GM19023 (cell line): ENCODE measurements at regions not wholly inside any gene's neighbourhood (a gene's known extent, or its start where the extent isn't known, plus 50 kb on each side); places are given as distances from the start of the nearest gene placed in this dataset.
"Not testable (repeated sequence)": the region's sequence is repeated elsewhere in the genome, so short reads cannot be mapped to it uniquely, and the experiment has no call there.

Experiments used
- ATAC-seq: cut with Tn5 transposase; IDR thresholded peaks from one replicate; pipeline ENCODE4 v1.9.1; 2021; ENCODE audit warnings: mild to moderate bottlenecking, moderate library complexity; ENCODE audit not compliant: unreplicated experiment

GRCh38 chr4:124946696-124947095 is 234.2 kb upstream of the ANKRD50 start:
- no peak for ATAC-seq

GRCh38 chr4:124945422-124945821 is 232.9 kb upstream of the ANKRD50 start:
- no peak for ATAC-seq

DNA sequence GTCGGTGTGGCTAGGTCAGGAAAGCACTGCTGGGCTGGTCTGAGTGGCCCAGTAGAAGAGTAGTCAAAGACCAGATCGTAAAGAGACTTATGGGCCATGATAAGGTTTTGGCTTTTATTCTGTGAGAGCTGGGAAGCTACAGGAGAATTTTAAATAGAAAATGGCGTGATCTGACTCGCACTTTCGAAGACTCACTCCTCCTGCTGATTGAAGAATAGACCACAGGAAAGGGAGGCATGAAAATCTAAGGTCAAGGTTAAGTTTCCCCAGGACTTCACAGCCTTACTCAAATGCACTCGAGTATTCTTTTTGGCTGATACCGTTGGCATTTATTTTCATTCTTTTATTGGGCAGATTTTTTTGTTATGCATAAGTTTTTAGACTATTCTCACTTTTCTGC is 231.4 kb upstream of the ANKRD50 start:
- ATAC-seq, result no peak

GRCh38 chr4:124943145-124943889 is 230.8 kb upstream of the ANKRD50 start:
- no peak for ATAC-seq

DNA sequence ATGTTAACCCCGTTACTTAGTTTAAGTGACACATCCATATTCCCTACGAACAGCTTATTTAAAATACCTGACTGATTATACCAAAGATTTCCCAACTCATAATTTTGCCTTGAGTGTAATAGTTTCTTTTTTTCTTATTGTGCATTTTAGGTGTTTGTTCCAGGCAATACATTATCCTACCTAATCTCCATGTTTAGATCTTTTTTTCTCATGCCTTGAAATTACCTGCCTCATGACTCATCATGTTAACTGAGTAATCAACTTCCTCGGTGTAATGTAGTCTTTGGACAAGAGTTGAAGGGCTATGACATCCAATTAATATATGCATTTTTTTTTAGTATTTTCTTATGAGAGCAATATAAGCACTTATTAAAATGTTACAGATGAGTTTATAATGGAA is 228.7 kb upstream of the ANKRD50 start:
- no peak for ATAC-seq

DNA sequence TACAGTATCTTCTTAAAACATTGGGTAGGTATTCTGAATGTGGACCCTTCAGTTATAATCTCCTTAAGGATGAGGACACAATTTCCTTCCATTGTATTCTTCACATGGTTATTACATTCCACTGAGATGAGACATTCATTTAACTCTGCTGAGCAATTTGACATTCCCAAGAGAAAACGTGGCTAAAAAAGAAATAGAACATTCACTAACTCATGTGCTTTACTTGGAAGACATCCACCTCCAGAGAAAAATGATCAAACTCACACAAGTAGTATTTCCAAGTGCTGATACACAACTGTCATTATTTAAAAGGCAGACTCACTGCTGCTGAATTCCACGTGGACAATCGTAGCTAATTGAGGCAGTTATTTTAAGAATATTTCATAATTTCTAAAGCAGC is 227.9 kb upstream of the ANKRD50 start:
- no peak for ATAC-seq

- ATAC-seq, result no peak
Observed at GRCh38 chr4:124939908-124940307, 227.4 kb upstream of the ANKRD50 start.

DNA sequence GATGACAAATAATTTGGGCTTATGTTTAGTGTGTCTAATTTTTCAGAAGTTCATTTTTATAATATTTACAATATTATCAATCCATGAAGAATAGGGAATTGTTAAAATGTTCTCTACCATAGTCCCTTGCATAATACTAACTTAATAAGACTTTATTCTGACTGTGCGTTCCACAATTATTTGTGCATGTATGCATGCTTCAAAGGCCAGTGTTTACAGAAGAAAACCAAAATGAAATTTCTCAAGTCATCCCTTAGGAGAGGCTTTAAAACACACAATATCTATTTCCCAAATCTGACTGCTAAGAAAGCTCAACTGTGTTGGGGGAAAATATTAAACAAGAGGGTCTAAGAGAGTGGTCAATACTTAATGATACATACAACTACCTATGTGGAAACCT is 226.3 kb upstream of the ANKRD50 start:
- ATAC-seq, result no peak

DNA sequence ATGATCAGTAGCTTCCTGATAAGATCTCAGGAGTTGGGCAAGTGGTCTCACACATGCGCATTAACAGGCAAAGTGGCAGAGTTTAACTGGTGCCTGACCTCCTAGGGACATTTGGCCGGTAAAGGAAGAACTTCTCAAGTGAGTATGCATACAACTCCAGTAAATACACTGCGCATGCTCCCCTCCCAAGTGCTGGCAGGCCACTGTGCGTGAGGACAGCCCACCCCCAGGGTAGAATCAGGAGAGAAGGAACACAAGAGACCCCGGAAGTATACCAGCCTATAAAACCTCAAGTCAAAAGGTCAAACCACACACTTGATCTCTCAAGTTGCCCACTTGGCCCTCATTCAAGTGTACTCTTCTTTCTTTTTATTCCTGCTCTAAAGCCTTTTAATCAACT is 225.5 kb upstream of the ANKRD50 start:
- ATAC-seq, result no peak

- no peak for ATAC-seq
Observed at GRCh38 chr4:124936427-124936826, 223.9 kb upstream of the ANKRD50 start.

DNA sequence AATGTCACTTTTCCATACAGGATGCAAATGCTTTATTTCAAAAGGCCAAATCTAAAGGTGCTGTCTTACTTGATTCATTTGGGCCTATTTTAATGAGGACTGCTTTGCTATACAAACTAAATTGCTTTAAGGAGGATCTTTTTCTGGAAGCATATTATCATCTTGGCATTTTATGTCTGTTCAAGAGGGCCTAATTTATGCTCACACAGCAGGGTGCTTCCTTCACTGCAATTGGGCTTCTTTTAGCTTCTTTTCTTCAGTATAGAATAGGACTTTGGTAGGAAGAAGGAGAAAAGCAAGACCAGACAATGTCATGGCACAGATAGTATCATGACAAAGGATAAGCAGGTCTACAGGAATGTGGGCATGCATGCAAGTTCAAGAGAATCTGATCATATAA is 222.4 kb upstream of the ANKRD50 start:
- no peak for ATAC-seq

DNA sequence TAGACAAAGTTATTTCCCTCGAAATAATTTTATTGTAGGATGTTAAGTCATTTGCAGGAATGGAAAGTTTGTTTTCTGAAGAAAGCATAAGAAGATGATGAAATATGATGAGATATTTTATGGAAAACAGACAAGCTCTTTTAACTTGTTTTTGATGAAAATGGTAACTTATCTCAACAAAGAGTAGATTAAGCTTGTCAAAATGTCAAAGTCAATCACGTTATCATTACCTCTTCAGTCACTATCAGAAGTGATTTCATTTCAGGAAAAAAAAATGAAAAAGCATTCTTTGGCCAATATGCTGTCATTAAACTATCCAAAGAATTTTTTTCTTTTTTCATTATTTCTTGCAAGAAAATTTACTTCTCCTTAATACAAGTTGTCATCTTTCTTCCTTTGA is 221.0 kb upstream of the ANKRD50 start:
- no peak for ATAC-seq

DNA sequence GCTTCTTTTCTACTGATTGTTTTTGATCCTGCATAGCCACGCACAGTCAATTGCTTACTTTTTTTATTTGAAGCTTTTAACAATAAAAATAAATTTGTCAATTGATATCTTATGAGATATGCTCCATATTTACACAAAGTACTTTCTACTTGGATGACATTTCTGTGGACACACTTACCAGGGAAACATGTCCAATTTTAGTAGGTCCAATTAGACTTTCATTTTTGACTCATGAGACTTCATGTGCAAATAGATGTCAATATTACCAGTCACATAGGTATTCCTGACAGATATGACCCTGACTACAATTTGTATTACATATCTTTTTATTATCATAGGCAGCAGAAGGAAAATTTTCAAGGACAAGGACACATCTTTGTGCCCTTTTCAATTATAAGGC is 219.9 kb upstream of the ANKRD50 start:
- no peak for ATAC-seq

- no peak for ATAC-seq
Observed at GRCh38 chr4:124931050-124931449, 218.5 kb upstream of the ANKRD50 start.

- ATAC-seq, result not testable (repeated sequence)
Observed at GRCh38 chr4:124922748-124923147, 210.2 kb upstream of the ANKRD50 start.

DNA sequence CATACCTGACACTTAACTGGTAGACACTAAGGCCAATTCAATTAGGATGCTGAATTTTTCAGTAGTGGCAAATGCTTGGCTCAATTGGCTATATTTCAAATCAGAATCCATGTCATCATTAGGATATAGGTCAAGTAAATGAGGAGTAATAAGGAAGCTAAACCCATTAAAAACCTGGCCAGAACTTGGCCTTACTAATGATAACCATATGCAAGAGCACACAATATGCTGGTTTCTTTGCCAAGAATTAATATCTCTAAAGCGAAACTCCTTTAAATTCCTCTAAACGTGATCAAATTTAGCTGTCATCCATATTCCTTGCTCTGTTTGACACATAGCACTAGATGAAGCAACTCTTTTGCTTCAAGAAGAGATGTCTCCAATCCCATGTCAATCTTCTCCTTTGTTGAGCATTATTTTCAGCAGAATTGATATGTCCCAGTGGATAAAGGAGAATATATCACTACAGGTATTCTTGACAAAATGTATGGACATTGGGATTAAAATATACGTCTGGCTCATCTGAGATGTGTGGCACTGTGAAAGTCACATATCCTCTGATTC is 206.1 kb upstream of the ANKRD50 start:
- no peak for ATAC-seq

DNA sequence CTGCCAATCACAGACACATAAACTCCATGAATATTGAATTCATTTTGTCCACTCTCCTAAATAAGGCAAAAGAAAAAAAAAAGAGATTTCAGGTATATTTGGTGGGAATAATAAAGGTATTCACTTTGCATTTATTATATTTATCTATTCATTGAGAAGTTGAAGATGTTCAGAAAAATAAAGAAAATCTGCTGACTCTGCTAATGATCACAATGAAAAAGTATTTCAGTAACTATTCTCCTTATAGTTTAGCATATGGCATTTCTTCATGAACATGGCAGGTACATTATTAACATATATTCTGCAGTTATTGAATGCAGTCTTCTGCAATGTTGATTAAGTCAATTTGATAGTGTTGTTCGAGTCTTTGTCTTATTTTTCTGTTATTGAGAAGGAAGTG is 202.5 kb upstream of the ANKRD50 start:
- no peak for ATAC-seq

DNA sequence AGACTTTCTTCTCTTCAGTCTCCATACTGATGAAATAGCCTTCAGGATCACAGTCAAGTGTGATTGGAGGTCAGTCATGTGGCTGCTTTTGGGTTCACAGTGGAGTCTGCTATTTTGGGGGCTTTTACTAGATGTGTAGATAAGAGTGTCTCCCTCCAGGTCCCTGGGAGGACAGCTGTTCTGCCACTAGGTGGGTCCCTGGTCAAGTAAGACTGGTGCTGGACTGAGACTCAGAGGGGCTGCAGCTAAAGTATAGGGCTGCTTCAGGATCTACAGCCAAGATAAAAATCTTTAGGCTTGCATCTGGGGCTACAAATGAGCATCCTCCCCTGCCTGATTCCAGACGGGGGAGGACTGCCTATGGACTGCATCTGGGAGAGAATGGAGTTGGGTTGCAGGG is 200.7 kb upstream of the ANKRD50 start:
- ATAC-seq, result no peak

- ATAC-seq, result no peak
Observed at GRCh38 chr4:124910327-124910726, 197.8 kb upstream of the ANKRD50 start.

DNA sequence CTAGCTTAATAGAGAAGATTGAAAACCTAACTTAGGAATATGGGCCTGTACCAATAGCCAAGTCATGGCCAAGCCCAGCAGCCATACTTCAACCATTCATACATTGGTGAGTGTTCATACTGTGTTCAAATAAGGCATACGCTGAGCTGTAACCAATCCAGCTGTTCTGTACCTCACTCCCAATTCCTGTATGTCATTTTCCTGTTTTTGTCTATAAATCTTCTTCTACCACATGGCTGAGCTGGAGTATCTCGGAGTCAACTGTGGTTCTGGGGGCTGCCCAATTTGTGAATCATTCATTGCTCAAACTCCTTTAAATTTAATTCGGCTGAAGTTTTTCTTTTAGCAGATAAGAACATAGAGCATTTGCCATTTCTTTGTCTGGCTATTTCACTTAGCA is 195.3 kb upstream of the ANKRD50 start:
- no peak for ATAC-seq

DNA sequence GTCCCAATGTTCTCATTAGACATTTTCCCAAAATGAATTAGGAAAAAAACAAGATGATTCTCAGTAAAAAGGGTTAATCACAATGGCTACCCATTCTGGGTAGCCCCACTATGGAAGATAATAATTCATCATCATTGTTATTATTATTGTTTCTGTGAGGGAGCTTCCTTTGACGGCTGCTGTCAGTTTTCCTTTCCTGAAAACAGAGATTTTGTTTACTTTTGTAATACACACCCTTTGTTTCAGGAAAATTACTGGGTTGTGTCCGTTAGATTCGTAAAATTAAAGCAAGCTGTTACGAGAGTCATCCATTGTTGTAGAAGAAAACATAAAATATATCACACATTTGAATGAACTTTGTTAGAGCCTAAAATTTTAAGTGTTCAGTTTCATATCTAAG is 192.9 kb upstream of the ANKRD50 start:
- ATAC-seq, result no peak

GRCh38 chr4:124904723-124905388 is 192.3 kb upstream of the ANKRD50 start:
- ATAC-seq, result no peak
